Sigmoid colon (tissue), 4 donors: ENCODE measurements at regions not wholly inside any gene's neighbourhood (a gene's known extent, or its start where the extent isn't known, plus 50 kb on each side); places are given as distances from the start of the nearest gene placed in this dataset.

Experiments used
- EP300 ChIP-seq, 4 donors: sonication (generic); formaldehyde crosslinking; IDR thresholded peaks; one replicate each; pipeline ENCODE4 v1.6.1; 2017; ENCODE audit warnings: antibody characterized with exemption in 4 of 4
- POLR2A ChIP-seq, 2 donors: fragments of 450-650 bp; IDR thresholded peaks; one replicate each; pipeline ENCODE4 v1.6.1; 2016; ENCODE audit warnings: antibody characterized with exemption in 2 of 2, mild to moderate bottlenecking in 2 of 2, moderate library complexity in 2 of 2
- POLR2AphosphoS5 ChIP-seq, 4 donors: sonication (generic); formaldehyde crosslinking; IDR thresholded peaks; one replicate each; pipeline ENCODE4 v1.6.1; 2017; ENCODE audit warnings: antibody characterized with exemption in 4 of 4
- TF ChIP-seq, protein P1 (sequence below), 4 experiments: fragments of 450-650 bp in 3 of 4; fragments of 200-600 bp in 1 of 4; IDR thresholded peaks; one replicate each; pipeline ENCODE4 v1.5.1; 2016 to 2019; ENCODE audit warnings: antibody characterized with exemption in 4 of 4, mild to moderate bottlenecking in 3 of 4, moderate library complexity in 2 of 4

DNA sequence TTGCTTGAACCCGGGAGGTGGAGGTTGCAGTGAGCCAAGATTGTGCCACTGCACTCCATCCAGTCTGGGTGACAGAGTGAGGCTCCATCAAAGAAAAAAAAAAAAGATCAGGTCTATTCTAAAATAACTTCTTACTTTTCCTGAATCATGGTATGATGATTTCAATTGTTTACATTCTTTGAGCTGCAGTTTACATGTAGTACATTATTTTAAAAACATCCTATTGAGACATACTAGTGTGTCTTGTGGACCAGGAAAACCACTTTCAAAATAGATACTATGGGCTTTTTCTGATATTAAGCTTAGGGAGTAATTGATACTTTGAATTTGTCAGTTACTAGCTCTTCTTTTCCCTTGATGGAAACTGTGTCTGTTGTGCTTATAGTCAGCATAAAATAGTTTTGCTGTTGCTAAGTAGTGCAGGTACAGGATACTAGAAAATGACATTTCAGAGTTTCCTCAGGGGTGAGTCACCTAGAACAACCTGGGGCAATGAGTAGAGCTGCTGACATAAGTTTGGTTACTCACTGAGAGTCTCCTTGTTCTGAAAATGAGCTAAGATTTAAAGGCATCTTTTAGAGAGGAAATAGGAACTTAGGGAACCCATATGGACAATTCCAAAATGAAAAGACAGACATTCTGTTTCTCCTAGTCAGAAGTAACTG is 53.2 kb upstream of the C4orf54 start:
- TF ChIP-seq, protein P1, sequence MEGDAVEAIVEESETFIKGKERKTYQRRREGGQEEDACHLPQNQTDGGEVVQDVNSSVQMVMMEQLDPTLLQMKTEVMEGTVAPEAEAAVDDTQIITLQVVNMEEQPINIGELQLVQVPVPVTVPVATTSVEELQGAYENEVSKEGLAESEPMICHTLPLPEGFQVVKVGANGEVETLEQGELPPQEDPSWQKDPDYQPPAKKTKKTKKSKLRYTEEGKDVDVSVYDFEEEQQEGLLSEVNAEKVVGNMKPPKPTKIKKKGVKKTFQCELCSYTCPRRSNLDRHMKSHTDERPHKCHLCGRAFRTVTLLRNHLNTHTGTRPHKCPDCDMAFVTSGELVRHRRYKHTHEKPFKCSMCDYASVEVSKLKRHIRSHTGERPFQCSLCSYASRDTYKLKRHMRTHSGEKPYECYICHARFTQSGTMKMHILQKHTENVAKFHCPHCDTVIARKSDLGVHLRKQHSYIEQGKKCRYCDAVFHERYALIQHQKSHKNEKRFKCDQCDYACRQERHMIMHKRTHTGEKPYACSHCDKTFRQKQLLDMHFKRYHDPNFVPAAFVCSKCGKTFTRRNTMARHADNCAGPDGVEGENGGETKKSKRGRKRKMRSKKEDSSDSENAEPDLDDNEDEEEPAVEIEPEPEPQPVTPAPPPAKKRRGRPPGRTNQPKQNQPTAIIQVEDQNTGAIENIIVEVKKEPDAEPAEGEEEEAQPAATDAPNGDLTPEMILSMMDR (IDR thresholded peaks at IDR 0.05), result no peak
- TF ChIP-seq POLR2AphosphoS5 (IDR thresholded peaks at IDR 0.05) (no peak), POLR2A (IDR thresholded peaks at IDR 0.05) (no peak), EP300 (IDR thresholded peaks at IDR 0.05) (no peak)
